ENCODE measurements at regions not wholly inside any gene's neighbourhood (a gene's known extent, or its start where the extent isn't known, plus 50 kb on each side); places are given as distances from the start of the nearest gene placed in this dataset.
"Not testable (repeated sequence)": the region's sequence is repeated elsewhere in the genome, so short reads cannot be mapped to it uniquely, and the experiment has no call there.

DNA sequence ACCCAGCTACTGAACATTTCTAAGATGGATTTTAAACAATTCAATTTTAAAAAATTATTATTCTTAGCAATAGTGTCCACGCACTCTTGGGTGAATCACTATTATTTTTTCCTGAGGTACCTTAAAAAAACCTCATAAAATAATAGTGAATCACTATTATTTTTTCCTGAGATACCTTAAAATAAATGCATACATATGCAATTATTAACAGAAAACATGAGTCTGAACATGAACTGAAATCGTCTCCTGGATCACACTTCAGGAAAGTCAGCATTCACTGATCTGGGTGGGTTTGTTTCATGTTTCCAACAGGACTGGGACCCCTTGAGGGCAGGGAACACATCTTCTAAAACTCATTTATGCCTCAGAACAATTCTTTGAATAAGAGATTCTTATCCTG, 63.1 kb upstream of the IFNLR1 start:
- FAIRE-seq (no peak), DNase-seq (ENCODE audit: low read depth, low spot score) (no peak)
- Histone ChIP-seq H3K36me3 (ENCODE audit: control insufficient read depth in 2 of 2, extremely low read depth in 1 of 2, insufficient read depth in 2 of 2, low read length in 2 of 2) (no peaks in the 10 kb centered on the region), H3K4me3 (ENCODE audit: control insufficient read depth in 2 of 3, extremely low read depth in 1 of 3, insufficient read depth in 2 of 3, low read depth in 1 of 3, low read length in 3 of 3) (no peak overlapping the region), H3K9me1 (ENCODE audit: control insufficient read depth, extremely low read depth, insufficient read depth, low read length) (no peaks in the 10 kb centered on the region), H3K4me1 (ENCODE audit: control insufficient read depth, extremely low read depth, insufficient read depth, low read length) (no peaks in the 10 kb centered on the region), H3K79me2 (ENCODE audit: control insufficient read depth, insufficient read depth, low read length) (no peaks in the 10 kb centered on the region), H3K9me3 (ENCODE audit: control insufficient read depth, low read depth, low read length) (no peaks in the 10 kb centered on the region), H3K4me2 (ENCODE audit: control insufficient read depth, extremely low read depth, insufficient read depth, low read depth, low read length) (no peak overlapping the region), H3K9ac (ENCODE audit: control insufficient read depth, extremely low read depth, insufficient read depth, low read length) (no peak overlapping the region), H3K27ac (ENCODE audit: control insufficient read depth, insufficient read depth, low read length) (no peak overlapping the region), H2AFZ (ENCODE audit: control insufficient read depth, low read length) (no peak overlapping the region), H4K20me1 (ENCODE audit: control insufficient read depth, extremely low read depth, insufficient read depth, low read length) (no peaks in the 10 kb centered on the region), H3K27me3 (ENCODE audit: control insufficient read depth, extremely low read depth, insufficient read depth, low read length) (no peaks in the 10 kb centered on the region)
- dilution Hi-C loops (cut with MboI; ENCODE audit: extremely low pct_ligation_motif_present, low sequenced_read_pairs): no loop called here
- TF ChIP-seq, protein P1, sequence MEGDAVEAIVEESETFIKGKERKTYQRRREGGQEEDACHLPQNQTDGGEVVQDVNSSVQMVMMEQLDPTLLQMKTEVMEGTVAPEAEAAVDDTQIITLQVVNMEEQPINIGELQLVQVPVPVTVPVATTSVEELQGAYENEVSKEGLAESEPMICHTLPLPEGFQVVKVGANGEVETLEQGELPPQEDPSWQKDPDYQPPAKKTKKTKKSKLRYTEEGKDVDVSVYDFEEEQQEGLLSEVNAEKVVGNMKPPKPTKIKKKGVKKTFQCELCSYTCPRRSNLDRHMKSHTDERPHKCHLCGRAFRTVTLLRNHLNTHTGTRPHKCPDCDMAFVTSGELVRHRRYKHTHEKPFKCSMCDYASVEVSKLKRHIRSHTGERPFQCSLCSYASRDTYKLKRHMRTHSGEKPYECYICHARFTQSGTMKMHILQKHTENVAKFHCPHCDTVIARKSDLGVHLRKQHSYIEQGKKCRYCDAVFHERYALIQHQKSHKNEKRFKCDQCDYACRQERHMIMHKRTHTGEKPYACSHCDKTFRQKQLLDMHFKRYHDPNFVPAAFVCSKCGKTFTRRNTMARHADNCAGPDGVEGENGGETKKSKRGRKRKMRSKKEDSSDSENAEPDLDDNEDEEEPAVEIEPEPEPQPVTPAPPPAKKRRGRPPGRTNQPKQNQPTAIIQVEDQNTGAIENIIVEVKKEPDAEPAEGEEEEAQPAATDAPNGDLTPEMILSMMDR (optimal IDR thresholded peaks at IDR 0.05 in 1 of 3, IDR thresholded peaks at IDR 0.05 in 1 of 3, conservative IDR thresholded peaks at IDR 0.05 in 1 of 3; ENCODE audit: extremely low read depth in 1 of 3, insufficient read depth in 2 of 3, low read length in 3 of 3): no peak
- no peak for TF ChIP-seq EZH2 (IDR thresholded peaks at IDR 0.05; ENCODE audit: low read length)

DNA sequence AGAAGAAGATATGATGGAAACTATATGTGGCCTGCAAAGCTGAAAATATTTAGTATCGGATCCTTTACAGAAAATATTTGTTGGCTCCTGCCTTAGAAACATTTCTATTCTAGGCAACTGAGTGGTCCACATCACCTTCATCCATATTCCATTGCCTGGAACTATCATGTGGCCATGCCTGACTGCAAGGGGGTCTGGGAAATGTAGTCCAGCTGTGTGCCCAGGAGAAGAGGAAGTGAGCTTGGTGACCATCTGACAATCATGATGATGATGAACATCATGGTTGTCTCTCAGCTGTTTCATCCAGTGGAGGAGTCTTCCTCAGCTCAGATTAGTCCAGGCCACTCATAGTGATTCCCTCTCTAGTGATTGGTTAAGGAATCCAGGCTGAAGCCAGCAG, 61.8 kb upstream of the IFNLR1 start:
- no peak for FAIRE-seq
- H4K20me1 ChIP-seq (ENCODE audit: control insufficient read depth, extremely low read depth, insufficient read depth, low read length): no peaks in the 10 kb centered on the region
- H3K4me2 ChIP-seq (ENCODE audit: control insufficient read depth, extremely low read depth, insufficient read depth, low read depth, low read length): no peak overlapping the region
- H3K9me1 ChIP-seq (ENCODE audit: control insufficient read depth, extremely low read depth, insufficient read depth, low read length): no peaks in the 10 kb centered on the region
- H3K79me2 ChIP-seq (ENCODE audit: control insufficient read depth, insufficient read depth, low read length): no peaks in the 10 kb centered on the region
- TF ChIP-seq, protein P1 (optimal IDR thresholded peaks at IDR 0.05 in 1 of 3, IDR thresholded peaks at IDR 0.05 in 1 of 3, conservative IDR thresholded peaks at IDR 0.05 in 1 of 3; ENCODE audit: extremely low read depth in 1 of 3, insufficient read depth in 2 of 3, low read length in 3 of 3): no peak
- no peak for TF ChIP-seq EZH2 (IDR thresholded peaks at IDR 0.05; ENCODE audit: low read length)
- no peak overlapping the region for H3K9ac ChIP-seq (ENCODE audit: control insufficient read depth, extremely low read depth, insufficient read depth, low read length)
- H3K27me3 ChIP-seq (ENCODE audit: control insufficient read depth, extremely low read depth, insufficient read depth, low read length): no peaks in the 10 kb centered on the region
- H3K36me3 ChIP-seq (ENCODE audit: control insufficient read depth in 2 of 2, extremely low read depth in 1 of 2, insufficient read depth in 2 of 2, low read length in 2 of 2): no peaks in the 10 kb centered on the region
- dilution Hi-C loops (cut with MboI; ENCODE audit: extremely low pct_ligation_motif_present, low sequenced_read_pairs): no loop called here
- DNase-seq (ENCODE audit: low read depth, low spot score): no peak
- H2AFZ ChIP-seq (ENCODE audit: control insufficient read depth, low read length): no peak overlapping the region
- H3K4me1 ChIP-seq (ENCODE audit: control insufficient read depth, extremely low read depth, insufficient read depth, low read length): no peaks in the 10 kb centered on the region
- no peaks in the 10 kb centered on the region for H3K9me3 ChIP-seq (ENCODE audit: control insufficient read depth, low read depth, low read length)
- H3K4me3 ChIP-seq (ENCODE audit: control insufficient read depth in 2 of 3, extremely low read depth in 1 of 3, insufficient read depth in 2 of 3, low read depth in 1 of 3, low read length in 3 of 3): no peak overlapping the region
- H3K27ac ChIP-seq (ENCODE audit: control insufficient read depth, insufficient read depth, low read length): no peak overlapping the region

DNA sequence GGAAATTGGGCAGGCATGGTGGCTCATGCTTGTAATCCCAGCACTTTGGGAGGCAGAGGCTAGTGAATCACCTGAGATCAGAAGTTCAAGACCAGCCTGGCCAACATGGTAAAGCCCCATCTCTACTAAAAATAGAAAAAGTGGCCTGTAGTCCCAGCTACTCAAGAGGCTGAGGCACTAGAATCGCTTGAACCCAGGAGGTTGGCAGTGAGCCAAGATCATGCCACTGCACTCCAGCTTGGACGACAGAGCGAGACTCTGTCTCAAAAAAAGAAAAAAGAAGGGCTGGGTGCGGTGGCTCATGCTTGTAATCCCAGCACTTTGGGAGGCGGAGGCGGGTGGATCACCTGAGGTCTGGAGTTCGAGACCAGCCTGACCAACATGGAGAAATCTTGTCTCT, 60.2 kb upstream of the IFNLR1 start:
- H3K36me3 ChIP-seq (ENCODE audit: control insufficient read depth in 2 of 2, extremely low read depth in 1 of 2, insufficient read depth in 2 of 2, low read length in 2 of 2); dilution Hi-C loops (cut with MboI; ENCODE audit: extremely low pct_ligation_motif_present, low sequenced_read_pairs); H3K9me3 ChIP-seq (ENCODE audit: control insufficient read depth, low read depth, low read length); H3K27me3 ChIP-seq (ENCODE audit: control insufficient read depth, extremely low read depth, insufficient read depth, low read length); H3K4me3 ChIP-seq (ENCODE audit: control insufficient read depth in 2 of 3, extremely low read depth in 1 of 3, insufficient read depth in 2 of 3, low read depth in 1 of 3, low read length in 3 of 3); H3K4me2 ChIP-seq (ENCODE audit: control insufficient read depth, extremely low read depth, insufficient read depth, low read depth, low read length); H2AFZ ChIP-seq (ENCODE audit: control insufficient read depth, low read length); H3K4me1 ChIP-seq (ENCODE audit: control insufficient read depth, extremely low read depth, insufficient read depth, low read length); H3K9ac ChIP-seq (ENCODE audit: control insufficient read depth, extremely low read depth, insufficient read depth, low read length); FAIRE-seq; H3K9me1 ChIP-seq (ENCODE audit: control insufficient read depth, extremely low read depth, insufficient read depth, low read length); H3K27ac ChIP-seq (ENCODE audit: control insufficient read depth, insufficient read depth, low read length); H4K20me1 ChIP-seq (ENCODE audit: control insufficient read depth, extremely low read depth, insufficient read depth, low read length); DNase-seq (ENCODE audit: low read depth, low spot score); H3K79me2 ChIP-seq (ENCODE audit: control insufficient read depth, insufficient read depth, low read length): not testable (repeated sequence)
